HepG2 (cell line): ENCODE measurements at regions not wholly inside any gene's neighbourhood (a gene's known extent, or its start where the extent isn't known, plus 50 kb on each side); places are given as distances from the start of the nearest gene placed in this dataset.

Experiments used
- ATAC-seq: fragments of 200-7000 bp; cut with Tn5 transposase; 3 replicates; pipeline ENCODE4 v1.9.1; 2020; ENCODE audit warnings: mild to moderate bottlenecking, moderate library complexity
- BruUV-seq: library from RNA; stranded (reverse); fragments of 400-500 nt; replicated peaks from 2 replicates; lab custom pipeline; 2021; lab: Mats Ljungman, UMichigan
- CTCF ChIA-PET: fragments of 300-600 bp; formaldehyde crosslinking; extraction: SDS; loops from one replicate; lab custom pipeline; 2021; ENCODE audit warnings: low total read pairs, inconsistent platforms, low intra/inter-chr PET ratio; lab: Yijun Ruan, JAX
- POLR2A ChIA-PET: fragments of 350-600 bp; sonication (Branson Sonifier 250); formaldehyde crosslinking; loops from one replicate; lab custom pipeline; 2020; ENCODE audit warnings: antibody characterized with exemption, inconsistent platforms; lab: Yijun Ruan, JAX
- DNase-seq: peaks from one replicate; pipeline ENCODE4 v3.0.0-alpha.2; 2015; ENCODE audit warnings: low spot score
- FAIRE-seq: peaks from 3 replicates; lab custom pipeline; 2011; peaks lifted over from hg19 to GRCh38; lab: Jason Lieb, UNC
- H2AFZ ChIP-seq: one replicate; pipeline ENCODE4 v1.6.1; 2011; ENCODE audit warnings: low read length, inconsistent platforms
- H3K27ac ChIP-seq: fragments of 300-600 bp; 3 replicates; pipeline ENCODE4 v1.8.0; 2011; ENCODE audit warnings: mixed run types, mild to moderate bottlenecking, mixed read lengths, low read length, inconsistent platforms; ENCODE audit not compliant: insufficient read depth; ENCODE audit errors: extremely low read length
- H3K27me3 ChIP-seq, 2 experiments: fragments of 200-600 bp in 1 of 2; 2 replicates in 1 of 2; 3 replicates in 1 of 2; pipeline versions ENCODE4 v1.6.0 to v1.8.0; 2011; ENCODE audit warnings: low read length in 2 of 2, mild to moderate bottlenecking in 2 of 2, moderate library complexity in 2 of 2, inconsistent platforms in 1 of 2; ENCODE audit not compliant: insufficient read depth in 2 of 2, control insufficient read depth in 1 of 2
- H3K36me3 ChIP-seq, 2 experiments: fragments of 200-600 bp in 1 of 2; replicated peaks in 1 of 2; 2 replicates in 1 of 2; 3 replicates in 1 of 2; pipeline versions ENCODE4 v1.5.1 to v1.8.0; 2011; ENCODE audit warnings: low read length in 2 of 2, inconsistent platforms in 1 of 2; ENCODE audit not compliant: insufficient read depth in 2 of 2, control insufficient read depth in 1 of 2
- H3K4me1 ChIP-seq: 2 replicates; pipeline ENCODE4 v1.5.1; 2012; ENCODE audit warnings: low read length, inconsistent platforms; ENCODE audit not compliant: insufficient read depth
- H3K4me2 ChIP-seq: 2 replicates; pipeline ENCODE4 v1.6.0; 2011; ENCODE audit warnings: low read depth, low read length, inconsistent platforms
- H3K4me3 ChIP-seq, 3 experiments: fragments of 200-600 bp in 1 of 3; sonication (generic), shearing (Covaris generic) in 1 of 3; replicated peaks in 1 of 3; 2 replicates each; pipeline ENCODE4 v1.5.1; 2011 to 2016; ENCODE audit warnings: low read length in 3 of 3, inconsistent platforms in 2 of 3, low read depth in 2 of 3, mild to moderate bottlenecking in 2 of 3, control low read depth in 1 of 3, mixed read lengths in 1 of 3; ENCODE audit not compliant: insufficient read depth in 1 of 3
- H3K79me2 ChIP-seq: one replicate; pipeline ENCODE4 v1.6.1; 2011; ENCODE audit warnings: low read length, inconsistent platforms; ENCODE audit not compliant: insufficient read depth
- H3K9ac ChIP-seq: 2 replicates; pipeline ENCODE4 v1.6.0; 2011; ENCODE audit warnings: mild to moderate bottlenecking, low read depth, low read length, inconsistent platforms; ENCODE audit not compliant: insufficient read depth
- H3K9me3 ChIP-seq: 2 replicates; pipeline ENCODE4 v1.5.1; 2012; ENCODE audit warnings: mild to moderate bottlenecking, low read length
- H4K20me1 ChIP-seq: 2 replicates; pipeline ENCODE4 v1.6.0; 2011; ENCODE audit warnings: inconsistent platforms, mild to moderate bottlenecking, low read length, moderate library complexity; ENCODE audit not compliant: insufficient read depth
- FOXC1 ChIP-seq: sonication (generic); formaldehyde crosslinking; IDR thresholded peaks from 2 replicates; pipeline ENCODE4 v1.8.0; 2022; ENCODE audit warnings: mild to moderate bottlenecking, missing genetic modification reagents, borderline replicate concordance
- TAF15 ChIP-seq: fragments of 200-400 bp; formaldehyde crosslinking; IDR thresholded peaks from one replicate; pipeline ENCODE4 v1.6.1; 2018; ENCODE audit warnings: mild to moderate bottlenecking, low read depth, low read length; ENCODE audit not compliant: poor library complexity, severe bottlenecking
- ZKSCAN5 ChIP-seq: sonication (generic); formaldehyde crosslinking; IDR thresholded peaks from 2 replicates; pipeline ENCODE4 v1.5.1; 2020; ENCODE audit warnings: mild to moderate bottlenecking, missing genetic modification reagents
- WGBS: methylation state at CpG from one replicate; pipeline ENCODE4 v1.1.6; 2017; ENCODE audit warnings: low lambda C conversion rate; 5-methylcytosine and 5-hydroxymethylcytosine counted together
- in situ Hi-C: cut with HindIII; loops from 2 replicates; pipeline ENCODE4 v1.10.0; 2017; ENCODE audit warnings: low pct_unique_long_range_greater_than_20kb; ENCODE audit not compliant: extremely low pct_ligation_motif_present
- intact Hi-C: fragments of 100-400 bp; cut with micrococcal nuclease; formaldehyde crosslinking; loops from one replicate; pipeline ENCODE4 v1.10.0; 2022; ENCODE audit not compliant: unreplicated experiment
- TF ChIP-seq, protein P1 (sequence below): IDR thresholded peaks from 2 replicates; pipeline ENCODE4 v1.6.1; 2016; ENCODE audit warnings: low read depth, borderline replicate concordance
- TF ChIP-seq, protein P2 (sequence below): sonication (generic); formaldehyde crosslinking; IDR thresholded peaks from 2 replicates; pipeline ENCODE4 v1.4.0; 2020; ENCODE audit warnings: missing genetic modification reagents

DNA sequence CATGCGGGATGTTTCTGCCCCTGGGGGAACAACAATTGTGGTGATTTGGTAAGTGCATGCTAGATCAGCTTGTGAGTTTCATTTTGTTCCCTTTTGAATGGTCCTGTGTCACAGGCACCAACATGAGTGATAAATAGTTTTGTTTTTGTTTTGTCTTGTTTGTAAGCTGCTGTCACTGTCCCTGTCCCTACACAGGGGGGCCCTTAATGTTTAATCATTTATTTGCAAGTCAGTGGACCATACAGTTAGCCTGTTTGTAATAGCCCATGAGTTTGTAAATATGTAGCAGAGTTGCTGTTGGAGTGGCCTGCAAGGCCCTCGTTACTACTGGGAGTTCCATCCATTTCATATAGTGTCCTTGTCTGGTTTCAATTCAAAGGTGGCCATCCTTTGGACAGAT, 979.6 kb upstream of the SPRY2 start:
- no peak for TF ChIP-seq FOXC1
- Histone ChIP-seq H2AFZ (no peak overlapping the region), H3K79me2 (no peaks in the 10 kb centered on the region), H3K9me3 (peaks cover 13% of the 10 kb centered on the region; the same call in 1 of the 2 replicates), H3K4me3 (no peak overlapping the region), H3K9ac (no peak overlapping the region), H3K4me1 (no peaks in the 10 kb centered on the region), H4K20me1 (no peaks in the 10 kb centered on the region), H3K4me2 (no peak overlapping the region), H3K27ac (no peak overlapping the region), H3K27me3 (no peaks in the 10 kb centered on the region), H3K36me3 (no peaks in the 10 kb centered on the region)
- DNase-seq (no peak), ATAC-seq (no peak), FAIRE-seq (no peak)
- in situ Hi-C loops (no loop called here), intact Hi-C loops (no loop called here)
- ChIA-PET CTCF (no interaction called here), POLR2A (no interaction called here)
- BruUV-seq: no TSS peak
- WGBS: 52% methylated on average over 2 of the region's 2 CpGs

DNA sequence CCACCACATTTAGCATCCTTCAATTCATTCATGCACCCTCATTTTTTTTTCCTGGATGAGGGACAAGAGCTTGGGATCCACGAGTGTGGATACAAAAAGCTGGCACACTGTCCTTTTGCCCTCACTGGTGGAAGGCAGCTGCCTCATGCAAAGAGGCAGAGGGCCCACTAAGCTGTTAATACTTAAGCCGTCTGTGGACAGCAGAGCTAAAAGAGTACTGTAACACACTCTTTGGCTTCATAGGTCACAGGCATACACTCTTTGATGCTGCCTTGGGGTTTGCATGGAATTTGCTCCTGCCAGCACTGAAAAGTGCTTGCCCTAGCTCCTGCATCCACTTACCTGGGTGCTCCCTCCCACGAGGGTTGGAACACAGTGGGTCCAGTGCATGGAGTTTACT, 978.4 kb upstream of the SPRY2 start:
- no peaks in the 10 kb centered on the region for H3K4me1 ChIP-seq
- no peaks in the 10 kb centered on the region for H4K20me1 ChIP-seq
- ChIA-PET POLR2A (no interaction called here), CTCF (no interaction called here)
- in situ Hi-C loops: no loop called here
- TF ChIP-seq, protein P1, sequence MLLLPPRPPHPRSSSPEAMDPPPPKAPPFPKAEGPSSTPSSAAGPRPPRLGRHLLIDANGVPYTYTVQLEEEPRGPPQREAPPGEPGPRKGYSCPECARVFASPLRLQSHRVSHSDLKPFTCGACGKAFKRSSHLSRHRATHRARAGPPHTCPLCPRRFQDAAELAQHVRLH (CRISPR knock-in tag): no peak
- TF ChIP-seq, protein P2, sequence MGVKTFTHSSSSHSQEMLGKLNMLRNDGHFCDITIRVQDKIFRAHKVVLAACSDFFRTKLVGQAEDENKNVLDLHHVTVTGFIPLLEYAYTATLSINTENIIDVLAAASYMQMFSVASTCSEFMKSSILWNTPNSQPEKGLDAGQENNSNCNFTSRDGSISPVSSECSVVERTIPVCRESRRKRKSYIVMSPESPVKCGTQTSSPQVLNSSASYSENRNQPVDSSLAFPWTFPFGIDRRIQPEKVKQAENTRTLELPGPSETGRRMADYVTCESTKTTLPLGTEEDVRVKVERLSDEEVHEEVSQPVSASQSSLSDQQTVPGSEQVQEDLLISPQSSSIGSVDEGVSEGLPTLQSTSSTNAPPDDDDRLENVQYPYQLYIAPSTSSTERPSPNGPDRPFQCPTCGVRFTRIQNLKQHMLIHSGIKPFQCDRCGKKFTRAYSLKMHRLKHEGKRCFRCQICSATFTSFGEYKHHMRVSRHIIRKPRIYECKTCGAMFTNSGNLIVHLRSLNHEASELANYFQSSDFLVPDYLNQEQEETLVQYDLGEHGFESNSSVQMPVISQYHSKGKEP (CRISPR knock-in tag): no peak
- TF ChIP-seq ZKSCAN5 (CRISPR knock-in tag): no peak
- TF ChIP-seq TAF15: no peak
- DNase-seq (no peak), ATAC-seq (no peak), FAIRE-seq (no peak)
- peaks cover 13% of the 10 kb centered on the region; the same call in 1 of the 2 replicates for H3K9me3 ChIP-seq
- no peaks in the 10 kb centered on the region for H3K79me2 ChIP-seq
- H3K27me3 ChIP-seq: no peaks in the 10 kb centered on the region
- no peak overlapping the region for H3K4me3 ChIP-seq
- H3K27ac ChIP-seq: no peak overlapping the region
- intact Hi-C loops: no loop called here
- no TSS peak for BruUV-seq
- H2AFZ ChIP-seq: no peak overlapping the region
- no peaks in the 10 kb centered on the region for H3K36me3 ChIP-seq
- H3K9ac ChIP-seq: no peak overlapping the region
- H3K4me2 ChIP-seq: no peak overlapping the region
- WGBS: 0% methylated on average over 2 of the region's 3 CpGs
